Fibroblast of pulmonary artery (primary cell): ENCODE measurements at regions not wholly inside any gene's neighbourhood (a gene's known extent, or its start where the extent isn't known, plus 50 kb on each side); places are given as distances from the start of the nearest gene placed in this dataset.
A peak's percentile ranks its signal among the peaks of the same experiment; 100 is the strongest.

Experiments used
- DNase-seq: peaks from one replicate; pipeline ENCODE4 v3.0.0-alpha.2; 2010; ENCODE audit warnings: low read depth
- H3K4me3 ChIP-seq: replicated peaks from 2 replicates; pipeline ENCODE4 v1.5.1; 2011; ENCODE audit warnings: low read depth, mild to moderate bottlenecking, control low read depth, low read length, moderate library complexity
- CTCF ChIP-seq: IDR thresholded peaks from 2 replicates; pipeline ENCODE4 v1.5.1; 2011; ENCODE audit warnings: mild to moderate bottlenecking, control low read depth, low read length, inconsistent platforms; ENCODE audit errors: missing control alignments

GRCh38 chr18:2301316-2301715, 270.0 kb downstream of the METTL4 start:
- no peak overlapping the region for H3K4me3 ChIP-seq
- no peak for TF ChIP-seq CTCF
- DNase-seq: no peak

DNA sequence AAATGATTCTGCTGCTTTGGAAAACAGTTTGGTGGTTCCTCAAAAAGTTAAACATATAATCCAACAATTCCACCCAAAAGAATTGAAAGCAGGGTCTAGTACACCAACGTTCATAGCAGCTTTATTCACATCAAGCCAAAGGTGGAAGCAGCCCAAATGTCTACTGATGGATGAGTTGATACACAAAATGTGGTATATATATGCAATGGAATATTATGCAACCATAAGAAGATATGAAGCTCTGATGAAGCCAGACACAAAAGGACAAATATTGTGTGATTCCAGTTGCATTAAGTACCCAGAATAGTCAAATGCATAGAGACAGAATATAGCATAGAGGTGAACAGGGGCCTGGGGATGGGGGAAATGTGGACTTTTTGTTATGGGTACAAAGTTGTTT, 269.3 kb downstream of the METTL4 start:
- no peak overlapping the region for H3K4me3 ChIP-seq
- TF ChIP-seq CTCF: no peak
- no peak for DNase-seq

DNA sequence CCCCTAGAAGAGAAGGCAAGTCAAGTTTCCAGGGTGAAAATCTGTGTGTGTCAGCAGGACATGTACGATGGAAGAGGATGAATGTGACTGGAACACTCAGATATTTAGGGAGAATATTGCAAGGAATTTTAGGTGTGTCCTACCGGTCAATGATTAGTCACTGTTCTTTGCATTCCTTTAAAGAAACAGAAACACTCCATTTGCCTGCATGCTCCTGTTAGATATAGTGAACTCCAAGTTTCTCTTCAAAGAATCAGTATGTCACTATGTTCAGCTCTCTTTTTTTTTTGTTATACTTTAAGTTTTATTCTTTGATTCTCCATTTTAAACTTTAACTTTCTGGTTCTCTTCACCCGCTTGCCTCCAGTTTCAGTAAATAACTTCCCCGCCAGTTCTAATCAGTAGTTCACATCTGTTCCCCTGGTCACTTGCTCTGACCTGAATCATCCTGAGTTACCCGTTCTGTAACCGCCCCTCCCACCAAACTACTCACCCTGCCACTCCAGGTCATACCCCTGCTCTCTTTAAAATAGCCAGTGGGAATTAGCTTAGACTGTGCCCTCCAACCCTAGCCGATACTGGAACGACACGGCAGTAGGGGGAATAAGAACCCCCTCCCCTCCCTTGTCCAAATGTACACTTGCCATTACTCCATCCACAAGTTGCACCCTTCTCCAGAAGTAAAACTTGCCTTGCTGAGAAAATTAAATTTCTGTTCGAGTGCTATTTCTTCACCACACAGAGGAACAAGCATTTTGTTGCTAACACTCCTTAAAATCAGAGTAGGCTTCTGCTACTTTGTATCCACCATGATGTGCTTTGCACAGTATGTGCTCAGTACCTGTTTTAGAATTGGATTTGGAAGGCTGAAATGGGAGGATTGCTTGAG, 268.4 kb downstream of the METTL4 start:
- DNase-seq: peak; percentile 52

GRCh38 chr18:2303517-2304238, 267.6 kb downstream of the METTL4 start:
- H3K4me3 ChIP-seq: no peak overlapping the region
- no peak for TF ChIP-seq CTCF
- DNase-seq: peak; percentile 50

More for the DNA sequence above, 268.4 kb downstream of the METTL4 start:
- H3K4me3 ChIP-seq: no peak overlapping the region
- TF ChIP-seq CTCF: no peak

DNA sequence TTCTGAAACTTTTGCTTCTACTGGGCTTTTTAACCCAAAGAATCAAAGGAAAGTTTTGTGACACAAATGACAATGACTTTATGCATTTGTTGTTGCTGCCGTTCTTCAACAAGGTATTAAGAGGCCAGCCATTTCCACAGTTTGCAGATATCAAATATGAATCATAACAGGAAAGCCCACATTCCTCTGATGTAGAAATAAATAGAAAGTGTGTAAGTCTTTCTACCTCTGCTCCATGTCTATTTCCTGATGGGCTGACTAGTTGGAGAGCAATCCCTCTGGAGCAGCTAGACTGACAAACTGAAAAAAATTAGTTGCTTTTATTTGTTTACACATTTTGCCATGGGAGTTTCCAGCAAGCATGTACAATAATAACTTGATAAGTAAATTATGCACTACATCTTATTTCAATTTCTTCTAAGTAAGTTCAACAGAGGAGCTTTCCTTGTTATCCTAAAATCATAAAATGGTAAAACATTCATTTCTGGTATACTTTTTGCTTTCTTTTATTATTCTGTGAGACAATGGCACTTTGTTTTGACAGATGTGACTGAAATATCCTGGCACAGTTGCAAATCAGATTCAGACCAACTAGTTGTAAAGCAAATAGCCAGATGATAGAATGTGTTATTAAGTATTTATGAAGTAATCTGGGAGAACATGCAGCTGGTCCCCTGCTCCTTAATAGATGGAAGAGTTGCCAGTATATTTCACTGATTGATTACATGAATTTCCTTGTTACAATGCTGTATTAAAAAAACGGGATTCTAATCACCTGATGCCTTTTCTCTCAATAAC, 266.7 kb downstream of the METTL4 start:
- no peak for TF ChIP-seq CTCF
- no peak overlapping the region for H3K4me3 ChIP-seq
- peak; percentile 72 for DNase-seq

DNA sequence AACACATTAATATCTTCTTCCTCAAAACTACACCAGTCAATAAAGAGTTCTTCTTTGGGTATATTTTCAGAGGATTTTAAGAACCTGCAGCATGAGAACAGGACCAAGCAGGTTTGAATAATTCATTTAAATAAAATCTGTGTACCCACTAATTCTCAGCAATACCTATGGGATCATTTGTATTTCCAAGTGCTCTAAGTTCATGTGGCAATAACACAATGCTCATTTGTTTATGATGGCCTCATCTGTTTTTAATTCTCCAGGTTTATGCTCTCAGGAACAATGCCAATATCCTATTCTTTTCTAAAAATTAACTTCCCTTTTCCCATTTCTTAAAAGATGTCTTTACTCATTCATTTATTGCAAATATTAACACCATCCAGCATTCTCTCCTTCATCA, 264.7 kb downstream of the METTL4 start:
- DNase-seq: no peak
- H3K4me3 ChIP-seq: no peak overlapping the region
- TF ChIP-seq CTCF: no peak
